B cell (primary cell): ENCODE measurements at regions not wholly inside any gene's neighbourhood (a gene's known extent, or its start where the extent isn't known, plus 50 kb on each side); places are given as distances from the start of the nearest gene placed in this dataset.

Experiments used
- EZH2 ChIP-seq: IDR thresholded peaks from 2 replicates; pipeline ENCODE4 v1.6.1; 2012; ENCODE audit warnings: borderline replicate concordance, low read depth, mild to moderate bottlenecking, moderate library complexity, low read length; ENCODE audit not compliant: insufficient read depth, poor library complexity, severe bottlenecking
- TF ChIP-seq, protein P1 (sequence below): fragments of 200-600 bp; IDR thresholded peaks from one replicate; pipeline ENCODE4 v1.8.0; 2022; ENCODE audit warnings: antibody characterized with exemption, mild to moderate bottlenecking

DNA sequence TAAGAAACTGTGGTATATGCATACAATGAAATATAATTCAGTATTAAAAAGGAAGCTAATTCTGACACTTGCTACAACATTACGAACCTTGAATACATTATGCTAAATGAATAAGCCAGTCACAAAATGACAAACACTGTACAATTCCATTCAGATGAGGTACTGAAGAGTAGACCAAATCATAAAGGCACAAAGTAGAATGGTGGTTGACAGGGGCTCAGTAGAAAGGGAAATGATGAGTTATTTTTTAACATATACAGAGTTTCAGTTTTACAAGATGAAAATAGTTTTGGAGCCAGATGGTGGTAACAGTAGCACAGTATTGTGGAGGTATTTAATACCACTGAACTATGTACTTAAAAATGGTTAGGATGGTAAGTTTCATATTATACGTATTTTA, 254.6 kb upstream of the RBMS3 start:
- TF ChIP-seq, protein P1, sequence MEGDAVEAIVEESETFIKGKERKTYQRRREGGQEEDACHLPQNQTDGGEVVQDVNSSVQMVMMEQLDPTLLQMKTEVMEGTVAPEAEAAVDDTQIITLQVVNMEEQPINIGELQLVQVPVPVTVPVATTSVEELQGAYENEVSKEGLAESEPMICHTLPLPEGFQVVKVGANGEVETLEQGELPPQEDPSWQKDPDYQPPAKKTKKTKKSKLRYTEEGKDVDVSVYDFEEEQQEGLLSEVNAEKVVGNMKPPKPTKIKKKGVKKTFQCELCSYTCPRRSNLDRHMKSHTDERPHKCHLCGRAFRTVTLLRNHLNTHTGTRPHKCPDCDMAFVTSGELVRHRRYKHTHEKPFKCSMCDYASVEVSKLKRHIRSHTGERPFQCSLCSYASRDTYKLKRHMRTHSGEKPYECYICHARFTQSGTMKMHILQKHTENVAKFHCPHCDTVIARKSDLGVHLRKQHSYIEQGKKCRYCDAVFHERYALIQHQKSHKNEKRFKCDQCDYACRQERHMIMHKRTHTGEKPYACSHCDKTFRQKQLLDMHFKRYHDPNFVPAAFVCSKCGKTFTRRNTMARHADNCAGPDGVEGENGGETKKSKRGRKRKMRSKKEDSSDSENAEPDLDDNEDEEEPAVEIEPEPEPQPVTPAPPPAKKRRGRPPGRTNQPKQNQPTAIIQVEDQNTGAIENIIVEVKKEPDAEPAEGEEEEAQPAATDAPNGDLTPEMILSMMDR = no peak
- no peak for TF ChIP-seq EZH2
